ENCODE measurements at regions not wholly inside any gene's neighbourhood (a gene's known extent, or its start where the extent isn't known, plus 50 kb on each side); places are given as distances from the start of the nearest gene placed in this dataset.

DNA sequence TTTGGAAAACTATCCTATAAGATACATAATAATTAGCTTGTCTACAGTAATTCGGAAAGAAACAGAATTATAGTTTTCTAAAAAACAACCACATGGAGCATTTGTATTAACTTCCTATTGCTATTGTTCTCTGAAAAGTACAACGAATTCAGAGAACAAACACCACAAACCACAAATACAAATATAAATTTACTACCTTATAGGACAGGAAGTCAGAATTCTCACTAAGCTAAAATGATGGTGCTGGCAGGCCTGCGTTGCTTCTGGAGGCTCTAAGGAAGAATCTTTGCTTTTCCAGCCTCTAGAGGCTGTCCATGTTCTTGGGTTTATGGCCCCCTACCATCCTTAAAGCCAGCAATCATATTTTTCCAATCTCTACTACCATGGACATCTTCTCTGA, 173.6 kb upstream of the TCF21 start:
- TF ChIP-seq POLR2A (IDR thresholded peaks at IDR 0.05; ENCODE audit: low read depth, low read length) (no peak), MAZ (IDR thresholded peaks at IDR 0.05; ENCODE audit: borderline replicate concordance, low read depth, low read length) (no peak), CTCF (conservative IDR thresholded peaks at IDR 0.05; ENCODE audit: low read depth, low read length) (no peak), RFX5 (IDR thresholded peaks at IDR 0.05; ENCODE audit: low read depth, low read length) (no peak), FOS (IDR thresholded peaks at IDR 0.05; ENCODE audit: low read depth, low read length) (no peak), RAD21 (IDR thresholded peaks at IDR 0.05; ENCODE audit: low read length) (no peak), RCOR1 (IDR thresholded peaks at IDR 0.05; ENCODE audit: insufficient replicate concordance, low read length) (no peak), MAFK (IDR thresholded peaks at IDR 0.05; ENCODE audit: low read depth, low read length) (no peak), CEBPB (IDR thresholded peaks at IDR 0.05; ENCODE audit: low read depth, low read length) (no peak), NFE2L2 (IDR thresholded peaks at IDR 0.05; ENCODE audit: low read depth, low read length) (no peak), SMC3 (IDR thresholded peaks at IDR 0.05; ENCODE audit: low read depth, low read length) (no peak)
- TF ChIP-seq, protein P1, sequence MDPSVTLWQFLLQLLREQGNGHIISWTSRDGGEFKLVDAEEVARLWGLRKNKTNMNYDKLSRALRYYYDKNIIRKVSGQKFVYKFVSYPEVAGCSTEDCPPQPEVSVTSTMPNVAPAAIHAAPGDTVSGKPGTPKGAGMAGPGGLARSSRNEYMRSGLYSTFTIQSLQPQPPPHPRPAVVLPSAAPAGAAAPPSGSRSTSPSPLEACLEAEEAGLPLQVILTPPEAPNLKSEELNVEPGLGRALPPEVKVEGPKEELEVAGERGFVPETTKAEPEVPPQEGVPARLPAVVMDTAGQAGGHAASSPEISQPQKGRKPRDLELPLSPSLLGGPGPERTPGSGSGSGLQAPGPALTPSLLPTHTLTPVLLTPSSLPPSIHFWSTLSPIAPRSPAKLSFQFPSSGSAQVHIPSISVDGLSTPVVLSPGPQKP (IDR thresholded peaks at IDR 0.05; ENCODE audit: borderline replicate concordance, low read depth, low read length), result no peak

All from IMR-90 (cell line).